HG03064 (cell line): ENCODE measurements at regions not wholly inside any gene's neighbourhood (a gene's known extent, or its start where the extent isn't known, plus 50 kb on each side); places are given as distances from the start of the nearest gene placed in this dataset.

ENCODE experiments used
- ATAC-seq: cut with Tn5 transposase; IDR thresholded peaks from one replicate; pipeline ENCODE4 v1.9.1; 2021; ENCODE audit warnings: low read depth; ENCODE audit not compliant: unreplicated experiment

DNA sequence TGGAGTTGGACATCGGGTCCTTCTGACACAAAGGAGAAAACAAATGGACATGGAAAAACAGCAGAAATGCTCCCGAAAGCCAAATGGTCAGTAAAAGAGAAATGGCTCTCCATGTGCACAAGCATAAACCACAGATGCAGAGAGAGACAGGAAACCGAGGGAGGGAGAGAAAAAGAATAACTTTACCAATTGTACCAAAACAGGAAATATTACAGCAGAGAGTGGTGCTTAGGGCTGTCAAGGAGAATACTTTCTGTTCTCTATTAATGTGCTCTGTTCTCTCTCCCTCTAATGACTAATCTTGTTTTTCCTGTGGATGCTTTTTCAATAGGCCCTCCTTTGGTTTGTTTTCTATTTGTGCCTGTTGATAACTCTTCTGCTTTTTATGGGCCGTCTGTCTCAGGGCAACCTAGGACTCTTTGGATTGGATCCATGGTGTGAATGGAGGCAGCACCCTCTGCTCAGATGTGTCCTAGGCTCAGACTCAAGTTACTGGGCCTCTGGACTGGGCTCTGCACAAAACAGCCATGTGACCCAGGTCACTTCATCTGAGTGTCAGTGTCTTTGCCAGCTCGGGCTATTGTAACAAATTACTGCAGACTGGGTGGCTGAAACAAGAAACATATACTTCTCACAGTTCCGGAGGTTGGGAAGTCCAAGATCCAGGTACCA lies 663.0 kb downstream of the NPHP4 start:
- ATAC-seq: no peak

DNA sequence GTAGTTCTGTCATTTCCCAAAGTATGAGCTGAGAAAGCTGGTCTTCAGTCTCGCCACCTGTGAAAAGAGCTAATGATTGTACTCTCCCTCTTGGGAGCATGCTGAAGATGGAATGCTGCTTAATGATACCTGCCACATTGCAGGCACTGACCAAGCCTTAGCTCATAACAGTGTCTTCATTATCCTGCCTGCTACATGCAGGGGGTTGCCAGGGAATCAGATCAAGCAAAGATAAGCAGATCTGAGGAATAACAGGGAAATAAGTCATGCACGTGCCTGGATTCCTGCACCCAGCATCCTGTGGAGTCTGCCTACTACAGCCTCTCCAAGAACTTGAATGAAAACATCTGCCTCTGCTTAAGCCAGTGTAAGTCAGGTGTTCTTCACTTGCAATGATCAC lies 667.3 kb downstream of the NPHP4 start:
- no peak for ATAC-seq

DNA sequence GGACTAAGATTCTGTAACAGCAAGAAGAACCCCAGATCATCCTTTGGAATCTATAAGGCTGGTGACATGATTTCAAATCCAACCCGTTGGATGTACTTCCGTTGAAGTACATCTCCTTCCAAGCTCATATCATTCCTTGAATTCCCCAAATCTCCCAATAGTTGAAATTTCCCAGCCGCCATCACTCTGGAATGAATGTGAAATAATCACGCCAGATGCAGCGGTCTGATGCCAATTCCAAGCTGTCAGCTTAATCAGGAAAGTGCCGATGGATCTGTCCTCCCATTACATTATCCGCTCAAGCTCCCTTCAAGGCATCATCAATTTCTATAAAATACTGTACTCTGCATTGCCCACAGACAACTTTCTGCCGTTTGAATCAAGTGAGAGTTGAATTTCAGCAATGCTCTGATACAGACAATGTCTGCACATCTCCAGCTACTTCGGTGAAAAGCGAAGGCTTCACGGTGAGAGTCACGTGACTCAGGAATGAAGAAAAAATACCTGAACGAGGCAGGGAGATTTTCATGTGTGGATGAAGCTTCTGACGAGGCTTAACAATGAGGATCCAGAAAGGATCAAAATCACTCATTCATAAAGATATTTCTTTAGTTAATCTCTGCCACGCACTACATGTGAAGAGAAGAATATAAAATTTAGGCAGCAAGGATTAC lies 663.9 kb downstream of the AJAP1 start:
- ATAC-seq: no peak

DNA sequence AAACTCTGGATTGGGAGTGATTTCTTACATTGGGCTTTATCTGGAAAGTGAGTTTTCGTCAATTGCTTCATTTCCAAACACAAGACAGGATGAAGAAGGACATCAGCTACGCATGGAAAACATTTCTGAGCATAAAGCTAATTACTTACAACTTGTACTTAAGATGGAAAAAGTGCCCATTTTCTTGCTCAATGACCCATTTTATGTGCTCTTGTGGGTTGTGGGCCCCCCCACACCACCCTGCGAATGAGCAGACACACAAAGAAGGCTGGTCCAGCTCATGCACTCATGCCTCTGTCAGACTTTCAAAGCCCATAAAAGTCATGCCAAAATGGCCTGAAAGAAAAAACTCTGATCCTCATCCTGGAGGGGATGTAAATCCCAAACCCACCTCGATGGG lies 663.0 kb downstream of the AJAP1 start:
- ATAC-seq: no peak

DNA sequence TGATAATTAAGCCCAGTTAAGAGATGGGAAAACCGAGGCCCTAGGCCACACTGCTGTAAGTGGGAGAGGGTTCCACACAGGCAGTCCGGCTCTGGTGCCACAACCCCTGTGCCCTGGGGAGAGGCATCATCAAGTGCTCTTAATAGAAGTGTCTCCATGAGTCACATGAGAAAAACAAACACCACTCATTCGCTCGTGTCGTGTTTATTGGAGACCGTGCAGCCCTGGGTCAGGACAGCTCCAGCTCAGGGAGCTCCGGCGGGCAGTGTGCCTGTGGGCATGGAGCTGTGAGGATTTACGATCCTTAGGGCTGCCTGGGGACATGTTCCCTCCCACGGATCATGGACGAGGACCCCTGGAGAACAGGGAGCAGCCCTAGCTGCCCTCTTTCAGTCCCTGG lies 658.5 kb downstream of the AJAP1 start:
- ATAC-seq: no peak

DNA sequence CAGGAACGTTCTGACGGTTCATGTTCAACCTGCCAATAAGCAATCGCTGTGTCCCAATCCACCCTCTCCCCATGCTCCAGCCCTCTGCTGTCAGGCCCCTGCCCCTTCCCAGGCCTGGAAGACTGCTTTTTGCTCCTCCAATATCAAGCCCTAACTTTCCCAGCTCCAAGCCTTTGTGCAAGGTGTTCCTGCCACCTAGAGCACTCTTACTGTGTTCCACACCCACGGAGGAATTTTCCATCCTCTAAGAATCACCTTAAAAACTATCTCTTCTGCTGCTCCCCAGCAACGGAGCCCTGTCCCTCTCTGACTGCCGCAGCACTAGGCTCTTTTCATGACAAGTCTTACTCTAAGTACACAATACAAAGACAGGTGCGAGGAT lies 657.9 kb downstream of the AJAP1 start:
- no peak for ATAC-seq

DNA sequence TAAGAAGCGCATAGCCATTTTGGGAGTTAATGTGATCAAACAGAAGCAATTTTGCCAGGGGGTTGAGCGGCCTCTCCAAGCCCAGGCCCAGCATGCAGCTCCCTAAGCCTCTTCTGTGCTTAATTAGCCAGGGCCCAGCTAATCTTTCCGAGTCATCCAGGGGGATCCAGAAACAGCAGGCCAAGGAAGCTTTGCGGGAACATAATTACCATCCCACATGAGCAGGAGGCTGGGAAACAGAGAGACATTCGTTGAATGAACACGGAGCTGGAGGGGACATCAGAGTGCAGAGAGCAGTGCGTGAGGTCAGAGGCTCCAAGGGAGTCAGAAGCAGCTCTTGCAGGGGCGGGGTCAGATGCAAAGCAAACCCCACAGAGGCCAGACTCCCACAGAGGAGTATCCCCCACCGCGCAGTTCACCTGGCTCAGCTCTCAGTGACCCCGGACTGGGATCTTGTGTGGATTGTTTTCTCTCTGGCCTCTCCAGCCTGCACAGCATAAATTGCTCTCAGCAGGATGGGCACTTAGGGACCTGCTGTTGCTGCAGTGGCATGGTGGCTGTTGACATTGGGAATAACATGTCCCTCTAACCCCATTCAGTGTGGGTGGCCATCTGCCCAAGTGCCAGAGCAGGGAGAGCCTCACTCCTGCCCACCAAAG lies 657.4 kb downstream of the AJAP1 start:
- no peak for ATAC-seq

DNA sequence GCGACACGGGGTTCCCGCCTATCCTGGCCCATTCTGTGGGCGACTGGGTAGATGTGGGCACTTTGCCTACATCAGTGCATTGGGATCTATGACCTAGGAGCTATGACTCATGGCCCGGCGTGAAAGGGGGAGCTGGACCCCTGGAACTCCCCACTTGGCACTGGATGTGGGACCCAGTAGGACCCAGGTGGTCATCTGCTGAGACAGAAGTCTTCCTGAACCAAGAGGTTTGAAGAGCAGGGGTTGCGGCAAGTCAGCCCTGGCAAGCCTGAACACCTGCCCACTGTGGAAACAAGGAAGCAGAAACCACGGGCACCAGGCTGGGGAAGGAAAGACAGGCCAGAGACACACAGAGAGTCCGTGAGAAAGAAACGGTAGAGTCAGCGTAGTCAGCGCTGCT lies 656.7 kb downstream of the AJAP1 start:
- no peak for ATAC-seq

DNA sequence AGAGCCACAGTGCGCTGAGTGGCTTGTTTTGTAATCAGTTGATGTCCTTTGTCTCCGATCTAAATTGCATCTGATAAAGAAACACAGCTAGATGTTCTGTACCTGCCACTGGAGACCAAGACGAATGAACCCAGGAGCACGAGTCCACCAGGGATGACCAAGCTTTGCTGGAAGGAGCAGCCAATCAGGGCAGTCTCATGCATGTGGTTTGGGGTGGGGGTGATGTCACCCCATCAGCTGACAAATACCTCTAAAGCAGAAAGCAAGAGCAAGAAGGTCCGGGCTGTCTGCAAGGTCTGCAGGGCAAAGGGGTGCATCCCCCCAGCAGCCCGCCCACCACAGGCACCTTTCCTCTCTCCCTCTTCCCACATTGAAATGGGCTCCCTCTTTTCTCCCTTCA lies 653.8 kb downstream of the AJAP1 start:
- no peak for ATAC-seq

DNA sequence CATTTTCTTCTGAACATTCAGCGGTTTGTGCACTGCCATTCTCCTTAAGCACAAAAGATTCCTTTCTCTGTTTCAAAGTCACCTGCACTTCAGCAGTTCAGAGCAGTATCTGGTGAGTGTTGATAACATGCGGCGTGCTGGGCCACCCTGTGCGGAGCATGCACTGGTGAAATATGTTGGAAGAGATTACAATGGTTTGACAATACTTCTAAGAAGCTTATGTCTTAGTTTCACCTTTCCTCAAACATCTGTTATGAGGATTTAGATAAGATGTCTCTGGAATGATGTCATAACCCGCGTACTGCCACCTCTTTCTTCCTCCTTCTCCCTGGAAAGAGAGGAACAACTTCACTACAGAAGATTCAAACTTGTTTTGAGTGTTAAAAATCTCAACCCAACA lies 650.3 kb downstream of the AJAP1 start:
- ATAC-seq: no peak

DNA sequence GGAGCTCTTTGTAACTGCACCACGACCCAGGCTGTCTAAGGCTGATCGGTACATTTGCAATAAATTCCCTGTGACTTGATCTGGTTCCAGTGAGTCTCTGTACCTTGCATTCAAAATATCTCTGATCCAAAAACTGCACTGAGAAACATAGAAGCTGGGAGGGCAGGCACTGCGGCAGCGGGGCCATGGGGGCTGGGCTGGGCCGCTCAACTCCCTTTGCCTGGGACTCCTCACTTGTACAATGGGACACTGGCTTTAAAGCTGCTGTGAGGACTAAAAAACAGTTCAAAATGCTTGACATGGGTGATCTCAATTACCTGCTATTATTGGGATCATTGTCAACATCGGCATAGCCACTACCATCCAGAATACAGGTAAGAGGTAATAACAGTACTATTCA lies 644.0 kb downstream of the AJAP1 start:
- no peak for ATAC-seq

DNA sequence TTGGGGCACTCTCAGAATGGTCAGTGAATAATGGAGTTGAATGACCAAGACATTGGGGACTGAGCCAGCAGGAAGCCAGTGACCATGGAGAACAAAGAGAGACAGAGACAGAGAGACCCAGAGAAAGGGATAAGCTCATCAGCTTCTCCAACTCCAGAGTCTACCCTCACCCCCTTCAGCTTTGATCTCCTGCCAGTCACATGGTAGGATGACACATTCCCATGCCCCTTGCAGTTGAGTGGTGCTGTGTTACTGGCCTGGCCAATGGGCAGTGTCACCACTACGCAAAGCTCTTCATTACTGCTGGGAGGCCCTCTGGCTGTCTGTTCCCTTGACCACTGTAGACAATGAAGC lies 643.5 kb downstream of the AJAP1 start:
- no peak for ATAC-seq

DNA sequence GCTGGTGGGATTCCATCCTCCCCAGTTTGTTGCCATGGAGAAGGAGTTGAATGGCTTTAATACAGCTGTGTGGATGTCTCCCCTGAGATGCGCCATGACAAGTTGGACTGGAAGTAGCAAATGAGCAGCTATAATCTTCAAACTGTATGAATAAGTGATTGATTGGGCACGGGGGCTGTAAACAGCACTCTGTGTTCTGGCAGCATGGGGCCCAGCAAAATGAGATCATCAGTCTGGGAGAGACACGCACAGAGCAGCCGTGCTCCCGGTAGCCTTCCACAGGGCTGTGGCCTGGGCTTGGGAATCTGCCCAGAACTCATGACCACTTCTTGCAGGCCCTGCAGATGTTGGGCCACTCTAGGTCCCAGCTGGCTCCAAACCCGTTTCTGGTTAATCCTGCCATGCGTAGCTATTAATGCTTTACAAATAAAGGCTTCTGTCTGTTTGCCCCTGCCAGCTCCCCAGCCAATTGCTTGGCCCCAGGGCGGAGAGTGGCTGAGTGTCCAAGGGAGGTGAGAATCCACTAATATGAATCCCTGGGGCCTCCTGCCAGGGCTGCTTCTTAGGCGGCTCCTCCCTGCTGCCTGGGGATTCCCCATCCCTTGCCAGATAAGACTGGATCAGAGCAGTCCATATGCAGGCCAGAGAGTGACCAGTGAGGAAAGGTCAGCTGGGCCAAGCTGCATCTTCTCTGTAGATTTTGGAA lies 642.9 kb downstream of the AJAP1 start:
- ATAC-seq: no peak

DNA sequence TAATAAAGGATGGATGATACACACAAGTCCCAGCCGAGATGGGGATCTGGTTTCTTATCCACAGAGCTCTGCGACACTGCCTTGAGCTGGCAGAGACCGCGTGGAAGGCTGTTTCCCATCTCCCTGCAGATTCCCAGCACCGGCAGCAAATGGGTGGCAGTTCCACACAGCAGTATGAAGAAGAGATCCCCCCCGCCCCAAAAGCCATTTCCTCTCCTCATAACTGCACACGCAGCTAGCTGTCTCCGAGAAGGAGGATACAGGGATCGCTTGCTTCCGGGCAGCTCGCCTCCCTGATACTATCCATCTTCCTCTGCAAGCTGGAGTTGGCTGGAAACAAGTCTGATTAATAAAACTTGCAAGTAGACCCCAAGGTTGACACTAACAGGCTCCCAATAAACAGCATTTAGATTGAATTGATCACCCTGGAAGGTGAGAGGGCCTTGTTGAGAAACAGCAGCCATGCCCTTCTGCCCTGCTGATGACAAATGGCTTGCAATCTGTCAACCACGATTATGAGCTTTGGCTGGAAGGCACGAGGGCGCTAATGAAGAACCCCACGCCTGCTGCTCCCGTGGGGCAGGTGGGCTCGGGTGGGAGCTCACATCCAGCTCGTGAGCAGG lies 642.3 kb downstream of the AJAP1 start:
- ATAC-seq: no peak

DNA sequence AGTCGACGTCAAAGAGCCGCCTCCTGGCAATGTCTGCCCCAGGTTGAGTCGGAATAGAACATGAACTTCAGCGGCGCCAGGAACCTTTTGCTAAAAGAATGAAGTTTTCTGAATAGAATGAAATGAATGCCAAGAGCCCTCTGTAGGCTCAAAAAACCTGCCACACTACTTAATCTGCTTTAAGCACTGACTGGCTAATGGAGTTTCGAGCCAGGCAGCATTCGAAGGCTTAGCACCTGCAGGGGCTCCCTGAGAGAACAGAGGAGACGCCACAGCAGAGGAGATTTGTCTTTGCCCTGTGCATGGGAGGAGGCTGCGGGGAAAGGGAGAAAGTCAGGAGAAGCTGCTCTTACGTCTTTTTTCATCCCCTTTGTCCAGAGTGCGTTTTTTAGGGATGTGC lies 641.7 kb downstream of the AJAP1 start:
- ATAC-seq: no peak

DNA sequence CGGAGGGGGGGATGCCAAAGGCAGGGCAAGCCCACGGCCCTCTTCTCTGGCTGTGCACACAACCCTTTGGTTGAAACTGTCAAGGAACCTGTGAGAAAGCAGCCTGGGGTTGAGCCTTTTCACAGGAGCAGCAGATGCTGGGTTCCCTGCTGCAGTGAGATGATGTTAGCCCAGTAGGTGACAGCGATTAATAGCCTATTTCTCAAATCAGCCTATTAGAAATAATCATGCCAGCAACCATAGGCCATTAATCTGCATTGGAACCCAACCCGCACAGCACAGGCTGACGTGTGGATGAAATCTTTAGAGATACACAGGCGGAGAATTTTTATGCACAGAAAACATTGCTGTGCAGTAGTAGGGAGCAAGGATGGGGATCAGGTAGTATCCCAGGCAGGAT lies 637.5 kb downstream of the AJAP1 start:
- no peak for ATAC-seq

DNA sequence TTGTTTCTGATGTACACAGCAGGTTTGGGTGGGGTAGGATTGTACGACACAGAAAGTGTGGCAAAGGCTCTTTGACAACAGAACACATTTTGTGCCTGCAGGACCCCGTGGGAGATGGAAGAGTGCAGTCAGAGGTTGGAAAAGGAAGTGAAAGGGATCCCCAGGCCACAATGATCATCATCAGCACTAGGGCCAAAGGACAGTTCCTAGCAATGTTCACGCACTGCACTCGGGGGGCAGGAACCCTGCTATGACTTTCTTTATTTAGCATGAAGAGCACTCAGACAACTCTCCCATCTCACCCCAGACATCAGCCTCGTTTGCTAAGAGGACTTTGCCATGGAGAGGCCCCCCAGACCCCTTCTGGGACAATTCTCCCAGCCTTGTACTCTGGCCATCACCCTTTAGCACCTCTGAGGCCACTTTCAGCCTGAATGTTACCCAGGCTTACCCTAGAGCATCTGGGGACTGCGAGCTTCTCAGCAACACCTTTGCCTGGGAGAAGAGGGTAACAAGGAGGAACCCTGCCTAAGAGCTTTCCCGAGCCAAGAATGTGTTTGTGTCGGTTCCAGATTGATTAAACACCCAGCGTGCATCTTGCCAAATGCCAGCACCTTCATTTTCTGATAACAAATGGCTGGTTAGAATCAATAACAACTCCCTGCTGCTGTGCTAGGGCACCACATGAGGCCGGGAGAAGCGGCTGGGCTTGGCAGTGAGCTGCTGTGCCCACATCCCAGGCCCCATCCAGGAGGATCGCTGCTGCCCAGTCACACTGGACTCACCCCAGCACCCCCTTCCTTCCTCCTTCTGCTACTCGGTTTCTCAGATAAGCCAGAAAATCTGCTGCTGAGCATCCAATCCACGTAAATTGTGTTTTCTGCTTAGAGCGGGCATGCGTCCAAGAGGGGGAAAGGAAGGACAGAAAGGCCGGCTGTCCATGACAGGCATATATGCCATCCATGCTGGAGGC lies 633.1 kb downstream of the AJAP1 start:
- ATAC-seq: no peak

DNA sequence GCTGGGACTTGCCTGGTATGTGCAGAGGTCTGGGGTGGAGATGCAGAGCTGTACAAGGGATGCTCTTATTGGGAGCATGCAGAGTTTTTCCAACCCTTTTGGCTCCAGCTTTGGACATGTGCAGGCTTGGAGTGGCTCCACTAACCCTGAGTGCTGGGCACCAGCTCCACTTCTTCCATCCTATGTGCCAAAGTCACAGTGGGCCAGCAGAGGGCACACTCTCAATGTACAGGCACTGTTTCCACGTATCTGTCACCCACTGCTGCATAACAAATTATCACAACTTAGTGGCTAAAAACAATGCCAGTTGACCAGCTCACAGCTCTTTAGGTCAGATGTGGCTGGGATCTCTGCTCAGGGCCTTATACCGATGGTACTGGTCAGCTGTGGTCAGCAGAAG lies 631.8 kb downstream of the AJAP1 start:
- no peak for ATAC-seq

DNA sequence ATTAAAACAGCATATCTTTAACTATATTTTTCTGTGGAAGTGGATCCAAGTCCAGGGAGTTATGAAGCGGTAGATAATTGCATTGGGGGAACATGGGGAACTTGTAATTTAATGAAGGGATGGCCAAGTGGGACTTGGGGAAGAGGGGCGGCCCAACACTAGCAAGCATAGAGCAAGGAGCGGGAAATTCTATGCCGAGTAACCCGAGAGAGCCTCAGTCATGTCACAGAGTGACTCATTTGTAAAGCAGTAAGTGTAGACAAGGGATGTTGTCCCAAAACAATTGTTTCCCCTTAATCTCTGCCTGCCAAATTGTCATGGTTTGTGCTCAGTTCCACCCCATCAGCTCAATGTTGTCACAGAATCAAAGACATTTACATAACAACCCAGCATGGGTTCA lies 620.1 kb downstream of the AJAP1 start:
- no peak for ATAC-seq
